PFSK-1 (cell line): ENCODE measurements at regions not wholly inside any gene's neighbourhood (a gene's known extent, or its start where the extent isn't known, plus 50 kb on each side); places are given as distances from the start of the nearest gene placed in this dataset.

ENCODE experiments used
- POLR2AphosphoS5 ChIP-seq: IDR thresholded peaks from 2 replicates; pipeline ENCODE4 v1.6.1; 2012; ENCODE audit warnings: low read depth, mild to moderate bottlenecking, control low read depth, low read length, moderate library complexity
- REST ChIP-seq, 2 experiments: IDR thresholded peaks; 2 replicates each; pipeline versions ENCODE4 v1.6.1 to v1.8.0; 2011 to 2012; ENCODE audit warnings: low read depth in 2 of 2, low read length in 2 of 2, control low read depth in 1 of 2, inconsistent platforms in 1 of 2, mild to moderate bottlenecking in 1 of 2, moderate library complexity in 1 of 2; ENCODE audit not compliant: insufficient read depth in 1 of 2
- SIN3A ChIP-seq: IDR thresholded peaks from 2 replicates; pipeline ENCODE4 v1.6.1; 2012; ENCODE audit warnings: mild to moderate bottlenecking, low read length, moderate library complexity, borderline replicate concordance; ENCODE audit not compliant: insufficient read depth

GRCh38 chr5:117881426-117882230 lies 1106.7 kb downstream of the DTWD2 start:
- TF ChIP-seq SIN3A (no peak), REST (IDR thresholded peaks at IDR 0.05; ENCODE audit: insufficient read depth in 1 of 2, low read depth in 2 of 2, low read length in 2 of 2) (no peak), POLR2AphosphoS5 (no peak)
